ENCODE measurements at regions not wholly inside any gene's neighbourhood (a gene's known extent, or its start where the extent isn't known, plus 50 kb on each side); places are given as distances from the start of the nearest gene placed in this dataset.

GRCh38 chr2:221085341-221085900, 486.7 kb downstream of the EPHA4 start:
- Histone ChIP-seq H3K27ac (no peak overlapping the region), H3K4me3 (no peak overlapping the region)
- DNase-seq (ENCODE audit: low spot score) = no peak
- no peak for TF ChIP-seq CTCF (IDR thresholded peaks at IDR 0.05)

- Histone ChIP-seq H3K27ac (no peak overlapping the region), H3K4me3 (no peak overlapping the region)
- TF ChIP-seq CTCF (IDR thresholded peaks at IDR 0.05) = no peak
- no peak for DNase-seq (ENCODE audit: low spot score)
Observed at GRCh38 chr2:221085936-221086335, 486.2 kb downstream of the EPHA4 start.

- no peak for DNase-seq (ENCODE audit: low spot score)
- no peak for TF ChIP-seq CTCF (IDR thresholded peaks at IDR 0.05)
- no peak overlapping the region for H3K27ac ChIP-seq
- H3K4me3 ChIP-seq = no peak overlapping the region
Observed at GRCh38 chr2:221087779-221088178, 484.3 kb downstream of the EPHA4 start.

GRCh38 chr2:221088506-221088905, 483.6 kb downstream of the EPHA4 start:
- TF ChIP-seq CTCF (IDR thresholded peaks at IDR 0.05) = no peak
- Histone ChIP-seq H3K27ac (no peak overlapping the region), H3K4me3 (no peak overlapping the region)
- no peak for DNase-seq (ENCODE audit: low spot score)

- no peak for TF ChIP-seq CTCF (IDR thresholded peaks at IDR 0.05)
- Histone ChIP-seq H3K4me3 (no peak overlapping the region), H3K27ac (no peak overlapping the region)
- DNase-seq (ENCODE audit: low spot score) = no peak
Observed at GRCh38 chr2:221095356-221095755, 476.7 kb downstream of the EPHA4 start.

GRCh38 chr2:221096706-221097567, 475.2 kb downstream of the EPHA4 start:
- no peak overlapping the region for H3K4me3 ChIP-seq
- no peak for TF ChIP-seq CTCF (IDR thresholded peaks at IDR 0.05)
- no peak for DNase-seq (ENCODE audit: low spot score)
- no peak overlapping the region for H3K27ac ChIP-seq

- Histone ChIP-seq H3K4me3 (no peak overlapping the region), H3K27ac (no peak overlapping the region)
- no peak for TF ChIP-seq CTCF (IDR thresholded peaks at IDR 0.05)
- no peak for DNase-seq (ENCODE audit: low spot score)
Observed at GRCh38 chr2:221097568-221097915, 474.6 kb downstream of the EPHA4 start.
